Osteocyte (in vitro differentiated cells): ENCODE measurements at regions not wholly inside any gene's neighbourhood (a gene's known extent, or its start where the extent isn't known, plus 50 kb on each side); places are given as distances from the start of the nearest gene placed in this dataset.
A peak's percentile ranks its signal among the peaks of the same experiment; 100 is the strongest.

Experiments
- DNase-seq: peaks from one replicate; pipeline ENCODE4 v3.0.0; 2021; ENCODE audit warnings: mixed read lengths; ENCODE audit not compliant: unreplicated experiment; ENCODE audit errors: extremely low spot score
- H3K27ac Mint-ChIP-seq: one replicate; pipeline ENCODE4 v1.8.0; 2021; ENCODE audit warnings: mild to moderate bottlenecking, mixed read lengths; ENCODE audit not compliant: unreplicated experiment
- H3K27me3 Mint-ChIP-seq: one replicate; pipeline ENCODE4 v1.8.0; 2021; ENCODE audit warnings: mixed read lengths; ENCODE audit not compliant: unreplicated experiment
- H3K36me3 Mint-ChIP-seq: one replicate; pipeline ENCODE4 v1.8.0; 2021; ENCODE audit warnings: mixed read lengths; ENCODE audit not compliant: unreplicated experiment
- H3K4me1 Mint-ChIP-seq: one replicate; pipeline ENCODE4 v1.8.0; 2021; ENCODE audit warnings: mixed read lengths; ENCODE audit not compliant: unreplicated experiment
- H3K4me3 Mint-ChIP-seq: one replicate; pipeline ENCODE4 v1.8.0; 2021; ENCODE audit warnings: mild to moderate bottlenecking, moderate library complexity, mixed read lengths; ENCODE audit not compliant: unreplicated experiment
- H3K9me3 Mint-ChIP-seq: one replicate; pipeline ENCODE4 v1.8.0; 2021; ENCODE audit warnings: mixed read lengths; ENCODE audit not compliant: unreplicated experiment
- TF ChIP-seq, protein P1 (sequence below): fragments of 200-600 bp; sonication (generic); IDR thresholded peaks from 2 replicates; pipeline ENCODE4 v1.5.0; 2021; ENCODE audit warnings: antibody characterized with exemption, mild to moderate bottlenecking, moderate library complexity

DNA sequence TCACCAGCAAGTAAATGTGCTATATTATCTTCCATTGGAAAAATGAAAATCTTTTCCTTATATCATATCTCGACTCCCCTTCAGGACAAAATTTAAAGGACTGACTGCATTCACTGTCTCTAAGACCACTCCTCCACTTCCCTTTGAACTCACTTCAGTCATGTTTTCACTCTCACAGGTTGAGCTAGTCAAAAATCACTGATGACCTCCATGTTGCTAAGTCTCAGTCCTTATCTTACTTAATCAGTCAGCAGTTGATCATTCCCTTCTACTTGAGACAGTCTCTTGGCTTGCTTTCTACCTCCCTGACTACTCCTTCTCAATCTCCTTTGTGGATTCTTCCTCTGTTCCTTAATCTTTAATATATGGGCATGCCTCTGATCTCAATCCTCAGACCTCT lies 117.0 kb upstream of the LSM6 start:
- H3K27ac Mint-ChIP-seq = no peak overlapping the region
- no peak for DNase-seq
- H3K36me3 Mint-ChIP-seq = no peaks in the 10 kb centered on the region
- TF ChIP-seq, protein P1, sequence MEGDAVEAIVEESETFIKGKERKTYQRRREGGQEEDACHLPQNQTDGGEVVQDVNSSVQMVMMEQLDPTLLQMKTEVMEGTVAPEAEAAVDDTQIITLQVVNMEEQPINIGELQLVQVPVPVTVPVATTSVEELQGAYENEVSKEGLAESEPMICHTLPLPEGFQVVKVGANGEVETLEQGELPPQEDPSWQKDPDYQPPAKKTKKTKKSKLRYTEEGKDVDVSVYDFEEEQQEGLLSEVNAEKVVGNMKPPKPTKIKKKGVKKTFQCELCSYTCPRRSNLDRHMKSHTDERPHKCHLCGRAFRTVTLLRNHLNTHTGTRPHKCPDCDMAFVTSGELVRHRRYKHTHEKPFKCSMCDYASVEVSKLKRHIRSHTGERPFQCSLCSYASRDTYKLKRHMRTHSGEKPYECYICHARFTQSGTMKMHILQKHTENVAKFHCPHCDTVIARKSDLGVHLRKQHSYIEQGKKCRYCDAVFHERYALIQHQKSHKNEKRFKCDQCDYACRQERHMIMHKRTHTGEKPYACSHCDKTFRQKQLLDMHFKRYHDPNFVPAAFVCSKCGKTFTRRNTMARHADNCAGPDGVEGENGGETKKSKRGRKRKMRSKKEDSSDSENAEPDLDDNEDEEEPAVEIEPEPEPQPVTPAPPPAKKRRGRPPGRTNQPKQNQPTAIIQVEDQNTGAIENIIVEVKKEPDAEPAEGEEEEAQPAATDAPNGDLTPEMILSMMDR = no peak
- no peaks in the 10 kb centered on the region for H3K27me3 Mint-ChIP-seq
- no peaks in the 10 kb centered on the region for H3K9me3 Mint-ChIP-seq
- no peak overlapping the region for H3K4me3 Mint-ChIP-seq
- H3K4me1 Mint-ChIP-seq = peaks cover 5% of the 10 kb centered on the region

DNA sequence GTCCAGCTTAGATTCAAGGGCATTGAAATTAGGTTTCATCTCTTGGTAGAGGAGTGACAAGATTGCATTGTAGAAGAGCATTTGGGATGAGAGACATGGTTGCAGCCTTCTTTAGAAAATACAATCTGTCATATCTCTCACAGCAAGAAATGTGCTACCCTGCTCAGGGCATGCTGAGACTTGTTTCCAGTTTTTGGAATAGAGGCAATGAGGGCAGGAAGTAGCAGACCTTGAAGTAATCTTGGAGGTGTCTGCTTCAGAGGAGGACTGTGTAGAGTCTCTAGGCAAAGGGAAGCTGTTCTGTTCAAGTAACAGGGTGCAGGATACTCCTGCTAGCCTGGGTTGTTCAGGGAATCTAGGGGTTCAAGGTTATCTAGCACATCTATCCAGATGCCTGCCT lies 116.1 kb upstream of the ZNF827 start:
- Mint-ChIP-seq H3K4me3 (no peak overlapping the region), H3K27ac (no peak overlapping the region)

DNA sequence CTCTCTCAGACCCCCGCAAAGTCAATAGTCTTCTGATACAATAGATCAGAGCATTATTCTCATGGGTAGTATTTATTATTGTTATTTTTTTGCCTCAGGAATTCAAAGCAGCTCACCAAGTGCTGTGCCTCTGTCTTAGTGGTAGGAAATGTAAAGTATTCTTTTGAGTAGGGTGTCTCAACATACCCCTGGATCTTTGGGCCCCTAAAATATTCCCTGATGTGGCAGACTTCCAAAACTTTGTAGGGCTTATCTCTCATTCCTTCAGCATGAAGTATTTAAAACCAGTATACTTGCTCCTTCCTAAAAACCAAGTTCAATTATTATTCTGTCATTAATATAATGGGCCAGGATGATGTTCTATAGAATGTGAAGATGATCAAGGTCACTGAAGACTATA lies 115.3 kb upstream of the ZNF827 start:
- Mint-ChIP-seq H3K27me3 (no peaks in the 10 kb centered on the region), H3K27ac (no peak overlapping the region), H3K4me3 (no peak overlapping the region), H3K4me1 (peaks cover 26% of the 10 kb centered on the region), H3K9me3 (peaks cover under 1% of the 10 kb centered on the region), H3K36me3 (no peaks in the 10 kb centered on the region)
- TF ChIP-seq, protein P1 = no peak
- DNase-seq = no peak

More for the DNA sequence above, 116.1 kb upstream of the ZNF827 start:
- no peaks in the 10 kb centered on the region for H3K9me3 Mint-ChIP-seq
- no peak for DNase-seq
- TF ChIP-seq, protein P1 = no peak
- no peaks in the 10 kb centered on the region for H3K27me3 Mint-ChIP-seq
- peaks cover 26% of the 10 kb centered on the region for H3K4me1 Mint-ChIP-seq
- H3K36me3 Mint-ChIP-seq = no peaks in the 10 kb centered on the region

DNA sequence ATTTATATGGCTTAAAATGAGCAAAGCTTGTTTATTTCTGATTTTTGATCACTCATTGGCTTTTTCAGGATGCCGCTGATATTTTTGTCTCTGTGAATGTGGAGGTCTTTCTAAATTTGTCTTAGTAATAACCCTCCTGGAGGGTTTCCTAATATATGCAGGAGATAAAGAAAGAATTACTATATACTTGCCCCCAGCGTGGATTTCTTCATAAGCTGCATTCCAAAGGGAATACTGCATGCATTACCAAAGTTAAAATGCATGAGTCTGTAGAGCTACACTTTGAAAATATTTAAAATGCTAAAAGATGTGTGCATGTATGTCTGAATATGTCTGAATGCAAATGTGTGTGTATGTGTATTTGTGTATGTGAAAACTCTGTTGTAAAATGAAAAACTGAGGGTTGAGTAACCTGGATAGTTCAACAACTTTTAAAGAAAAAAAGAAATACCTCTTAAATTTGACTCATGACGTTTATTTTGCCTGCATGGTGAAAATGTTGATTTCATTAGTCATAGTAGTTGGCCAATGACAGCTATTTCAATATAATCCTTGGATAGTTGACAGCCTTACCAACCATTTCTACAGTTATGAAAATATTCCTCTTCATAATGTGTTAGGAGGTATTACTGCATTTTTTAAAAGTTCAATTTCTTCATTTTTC lies 113.2 kb upstream of the ZNF827 start:
- no peak for DNase-seq
- Mint-ChIP-seq H3K9me3 (peaks cover 3% of the 10 kb centered on the region), H3K4me3 (no peak overlapping the region), H3K4me1 (peaks cover 26% of the 10 kb centered on the region), H3K27me3 (no peaks in the 10 kb centered on the region), H3K36me3 (no peaks in the 10 kb centered on the region), H3K27ac (peak overlapping the region; percentile 36)
- TF ChIP-seq, protein P1 = no peak

DNA sequence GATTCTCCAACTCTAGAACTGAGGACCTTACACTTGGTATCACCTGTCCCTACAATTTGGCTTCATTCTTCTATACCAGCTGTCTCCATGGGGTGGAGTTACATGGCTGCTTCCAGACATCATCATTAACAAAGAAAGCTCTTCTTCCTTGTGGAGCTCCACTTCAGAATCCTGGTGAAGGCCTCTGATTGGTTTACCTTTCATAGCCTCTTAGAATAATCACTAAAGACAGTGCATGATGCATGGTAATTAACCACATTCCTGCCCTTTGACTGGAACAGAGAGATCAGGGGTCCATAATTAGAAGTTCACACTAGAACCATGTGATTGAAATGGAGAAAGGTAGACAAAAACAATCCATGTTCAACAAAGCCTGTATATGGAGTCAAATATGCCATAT lies 112.6 kb upstream of the ZNF827 start:
- Mint-ChIP-seq H3K4me1 (peaks cover 26% of the 10 kb centered on the region), H3K27me3 (no peaks in the 10 kb centered on the region), H3K9me3 (peaks cover 3% of the 10 kb centered on the region), H3K36me3 (no peaks in the 10 kb centered on the region), H3K27ac (peak overlapping the region; percentile 36), H3K4me3 (no peak overlapping the region)
- TF ChIP-seq, protein P1 = no peak
- no peak for DNase-seq
